Activated CD8-positive, alpha-beta memory T cell treated with anti-CD3 and anti-CD28 coated beads, Interleukin-2, amount 10 ng/mL, durations not matched to agents 7 days and 5 days (primary cell): ENCODE measurements at regions not wholly inside any gene's neighbourhood (a gene's known extent, or its start where the extent isn't known, plus 50 kb on each side); places are given as distances from the start of the nearest gene placed in this dataset.

Experiments used
- ATAC-seq: fragments of 150-1000 bp; cut with Tn5 transposase; one replicate; pipeline ENCODE4 v1.10.0; 2021; ENCODE audit warnings: moderate library complexity
- CTCF ChIA-PET: fragments of 350-600 bp; sonication (Branson Sonifier 250); formaldehyde crosslinking; loops from one replicate; lab custom pipeline; 2021; ENCODE audit warnings: antibody characterized with exemption; lab: Charles Lee
- DNase-seq: peaks from one replicate; pipeline ENCODE4 v3.0.0-alpha.2; 2020
- H3K27ac Mint-ChIP-seq: one replicate; pipeline ENCODE4 v1.8.0; 2021; ENCODE audit warnings: mild to moderate bottlenecking, mixed read lengths
- H3K27me3 Mint-ChIP-seq: one replicate; pipeline ENCODE4 v1.8.0; 2021; ENCODE audit warnings: mixed read lengths
- H3K36me3 Mint-ChIP-seq: one replicate; pipeline ENCODE4 v1.8.0; 2021; ENCODE audit warnings: mild to moderate bottlenecking, mixed read lengths
- H3K4me1 Mint-ChIP-seq: one replicate; pipeline ENCODE4 v1.8.0; 2021; ENCODE audit warnings: mixed read lengths
- H3K4me3 Mint-ChIP-seq: one replicate; pipeline ENCODE4 v1.8.0; 2021; ENCODE audit warnings: mild to moderate bottlenecking, moderate library complexity, mixed read lengths
- H3K9me3 Mint-ChIP-seq: one replicate; pipeline ENCODE4 v1.8.0; 2022; ENCODE audit warnings: low read depth, mixed read lengths

GRCh38 chr15:85871545-85871944 is 76.8 kb upstream of the KLHL25 start:
- Mint-ChIP-seq H3K27me3 (peaks cover 27% of the 10 kb centered on the region), H3K4me3 (no peak overlapping the region), H3K4me1 (peaks cover 16% of the 10 kb centered on the region), H3K9me3 (no peaks in the 10 kb centered on the region), H3K36me3 (no peaks in the 10 kb centered on the region), H3K27ac (peak overlapping the region; percentile 55)
- DNase-seq (peak; percentile 71), ATAC-seq (peak; percentile 84)
- CTCF ChIA-PET, result interaction anchor here (0.5 to 6.2 kb wide), 2 partner anchors 13 to 361 kb away, joined by 4 to 30 read pairs; no protein-coding TSS in a partner anchor

GRCh38 chr15:85872125-85872524 is 77.4 kb upstream of the KLHL25 start:
- CTCF ChIA-PET, result interaction anchor here (6.2 kb wide), 1 partner anchor 13 kb away, joined by 30 read pairs; no protein-coding TSS in a partner anchor

GRCh38 chr15:85874236-85874635 is 79.5 kb upstream of the KLHL25 start:
- H3K27me3 Mint-ChIP-seq, result peaks cover 33% of the 10 kb centered on the region
- CTCF ChIA-PET, result interaction anchor here (1.6 to 6.2 kb wide), 2 partner anchors 15 to 20 kb away, joined by 5 to 30 read pairs; no protein-coding TSS in a partner anchor
- no peaks in the 10 kb centered on the region for H3K36me3 Mint-ChIP-seq
- H3K4me1 Mint-ChIP-seq, result peaks cover 16% of the 10 kb centered on the region
- no peak overlapping the region for H3K4me3 Mint-ChIP-seq
- no peak overlapping the region for H3K27ac Mint-ChIP-seq
- no peak for ATAC-seq
- DNase-seq, result no peak
- H3K9me3 Mint-ChIP-seq, result no peaks in the 10 kb centered on the region

More at GRCh38 chr15:85872125-85872524, 77.4 kb upstream of the KLHL25 start:
- Mint-ChIP-seq H3K4me1 (peaks cover 16% of the 10 kb centered on the region), H3K4me3 (no peak overlapping the region), H3K27ac (peak overlapping the region; percentile 55), H3K27me3 (peaks cover 32% of the 10 kb centered on the region), H3K9me3 (no peaks in the 10 kb centered on the region), H3K36me3 (no peaks in the 10 kb centered on the region)
- no peak for ATAC-seq
- DNase-seq, result no peak

GRCh38 chr15:85875756-85876155 is 81.0 kb upstream of the KLHL25 start:
- CTCF ChIA-PET, result no interaction called here
- DNase-seq (no peak), ATAC-seq (no peak)
- no peak overlapping the region for H3K4me3 Mint-ChIP-seq
- peaks cover 45% of the 10 kb centered on the region for H3K27me3 Mint-ChIP-seq
- no peak overlapping the region for H3K27ac Mint-ChIP-seq
- H3K9me3 Mint-ChIP-seq, result no peaks in the 10 kb centered on the region
- H3K36me3 Mint-ChIP-seq, result no peaks in the 10 kb centered on the region
- H3K4me1 Mint-ChIP-seq, result peaks cover 15% of the 10 kb centered on the region

- CTCF ChIA-PET, result interaction anchor here (1.1 kb wide), 1 partner anchor 14 kb away, joined by 3 read pairs; no protein-coding TSS in a partner anchor
Measured at GRCh38 chr15:85878828-85879225, 84.1 kb upstream of the KLHL25 start.

GRCh38 chr15:85879334-85880163 is 84.8 kb upstream of the KLHL25 start:
- CTCF ChIA-PET, result interaction anchor here (1.1 kb wide), 1 partner anchor 15 kb away, joined by 3 read pairs; no protein-coding TSS in a partner anchor
- no peak for DNase-seq
- H3K9me3 Mint-ChIP-seq, result no peaks in the 10 kb centered on the region

More at GRCh38 chr15:85878828-85879225, 84.1 kb upstream of the KLHL25 start:
- ATAC-seq (no peak), DNase-seq (no peak)
- H3K27ac Mint-ChIP-seq, result no peak overlapping the region
- H3K9me3 Mint-ChIP-seq, result no peaks in the 10 kb centered on the region
- H3K27me3 Mint-ChIP-seq, result peaks cover 43% of the 10 kb centered on the region
- H3K4me1 Mint-ChIP-seq, result no peaks in the 10 kb centered on the region
- H3K36me3 Mint-ChIP-seq, result no peaks in the 10 kb centered on the region
- H3K4me3 Mint-ChIP-seq, result no peak overlapping the region

GRCh38 chr15:85880501-85881190 is 85.9 kb upstream of the KLHL25 start:
- Mint-ChIP-seq H3K27me3 (peaks cover 41% of the 10 kb centered on the region), H3K27ac (no peak overlapping the region), H3K36me3 (no peaks in the 10 kb centered on the region), H3K9me3 (no peaks in the 10 kb centered on the region), H3K4me1 (no peaks in the 10 kb centered on the region), H3K4me3 (no peak overlapping the region)
- CTCF ChIA-PET, result interaction anchor here (0.9 kb wide), 1 partner anchor 22 kb away, joined by 3 read pairs; no protein-coding TSS in a partner anchor
- ATAC-seq (no peak), DNase-seq (no peak)

More at GRCh38 chr15:85879334-85880163, 84.8 kb upstream of the KLHL25 start:
- no peak overlapping the region for H3K27ac Mint-ChIP-seq
- no peaks in the 10 kb centered on the region for H3K36me3 Mint-ChIP-seq
- no peaks in the 10 kb centered on the region for H3K4me1 Mint-ChIP-seq
- no peak for ATAC-seq
- peaks cover 43% of the 10 kb centered on the region for H3K27me3 Mint-ChIP-seq
- H3K4me3 Mint-ChIP-seq, result no peak overlapping the region

- DNase-seq, result no peak
- H3K36me3 Mint-ChIP-seq, result no peaks in the 10 kb centered on the region
- ATAC-seq, result no peak
Measured at GRCh38 chr15:85886309-85886811, 91.6 kb upstream of the KLHL25 start.

GRCh38 chr15:85889956-85890619 is 95.4 kb upstream of the KLHL25 start:
- Mint-ChIP-seq H3K4me3 (no peak overlapping the region), H3K4me1 (no peaks in the 10 kb centered on the region), H3K9me3 (no peaks in the 10 kb centered on the region), H3K36me3 (no peaks in the 10 kb centered on the region), H3K27me3 (peaks cover 21% of the 10 kb centered on the region), H3K27ac (no peak overlapping the region)
- CTCF ChIA-PET, result no interaction called here
- DNase-seq, result no peak
- ATAC-seq, result no peak

More at GRCh38 chr15:85886309-85886811, 91.6 kb upstream of the KLHL25 start:
- Mint-ChIP-seq H3K27ac (no peak overlapping the region), H3K4me3 (no peak overlapping the region), H3K4me1 (no peaks in the 10 kb centered on the region), H3K27me3 (peaks cover 11% of the 10 kb centered on the region), H3K9me3 (no peaks in the 10 kb centered on the region)
- CTCF ChIA-PET, result no interaction called here

GRCh38 chr15:85890620-85890980 is 95.9 kb upstream of the KLHL25 start:
- Mint-ChIP-seq H3K4me1 (no peaks in the 10 kb centered on the region), H3K36me3 (no peaks in the 10 kb centered on the region), H3K4me3 (no peak overlapping the region), H3K27me3 (peaks cover 23% of the 10 kb centered on the region), H3K27ac (no peak overlapping the region), H3K9me3 (no peaks in the 10 kb centered on the region)
- CTCF ChIA-PET, result no interaction called here
- ATAC-seq (no peak), DNase-seq (no peak)

- H3K27ac Mint-ChIP-seq, result no peak overlapping the region
- ATAC-seq, result no peak
- CTCF ChIA-PET, result no interaction called here
Measured at GRCh38 chr15:85891470-85891869, 96.7 kb upstream of the KLHL25 start.

GRCh38 chr15:85892232-85892631 is 97.5 kb upstream of the KLHL25 start:
- no peak overlapping the region for H3K4me3 Mint-ChIP-seq
- DNase-seq (no peak), ATAC-seq (no peak)
- CTCF ChIA-PET, result no interaction called here
- no peaks in the 10 kb centered on the region for H3K9me3 Mint-ChIP-seq
- peaks cover 29% of the 10 kb centered on the region for H3K27me3 Mint-ChIP-seq
- H3K27ac Mint-ChIP-seq, result no peak overlapping the region
- no peaks in the 10 kb centered on the region for H3K36me3 Mint-ChIP-seq
- no peaks in the 10 kb centered on the region for H3K4me1 Mint-ChIP-seq

More at GRCh38 chr15:85891470-85891869, 96.7 kb upstream of the KLHL25 start:
- no peak for DNase-seq
- Mint-ChIP-seq H3K27me3 (peaks cover 24% of the 10 kb centered on the region), H3K4me1 (no peaks in the 10 kb centered on the region), H3K9me3 (no peaks in the 10 kb centered on the region), H3K4me3 (no peak overlapping the region), H3K36me3 (no peaks in the 10 kb centered on the region)
